Skeletal muscle satellite cell (primary cell): ENCODE measurements at regions not wholly inside any gene's neighbourhood (a gene's known extent, or its start where the extent isn't known, plus 50 kb on each side); places are given as distances from the start of the nearest gene placed in this dataset.
A peak's percentile ranks its signal among the peaks of the same experiment; 100 is the strongest.
"Not testable (repeated sequence)": the region's sequence is repeated elsewhere in the genome, so short reads cannot be mapped to it uniquely, and the experiment has no call there.

Experiments used
- H3K27me3 ChIP-seq: 2 replicates; pipeline ENCODE4 v1.7.0; 2013; ENCODE audit warnings: low read length; ENCODE audit not compliant: control insufficient read depth, insufficient read depth
- H3K36me3 ChIP-seq: 2 replicates; pipeline ENCODE4 v1.7.0; 2013; ENCODE audit warnings: mild to moderate bottlenecking, control low read depth, low read length; ENCODE audit not compliant: insufficient read depth
- H3K4me1 ChIP-seq: 2 replicates; pipeline ENCODE4 v1.7.0; 2013; ENCODE audit warnings: low read length; ENCODE audit not compliant: control insufficient read depth, insufficient read depth
- H3K4me2 ChIP-seq: 2 replicates; pipeline ENCODE4 v1.7.0; 2013; ENCODE audit warnings: mild to moderate bottlenecking, low read length
- H3K4me3 ChIP-seq: 2 replicates; pipeline ENCODE4 v1.7.0; 2013; ENCODE audit warnings: low read length
- H3K9ac ChIP-seq: 2 replicates; pipeline ENCODE4 v1.7.0; 2013; ENCODE audit warnings: mild to moderate bottlenecking, low read depth, low read length, moderate library complexity
- H3K9me3 ChIP-seq: replicated peaks from 2 replicates; pipeline ENCODE4 v1.7.0; 2013; ENCODE audit warnings: mild to moderate bottlenecking, control low read depth, low read length

DNA sequence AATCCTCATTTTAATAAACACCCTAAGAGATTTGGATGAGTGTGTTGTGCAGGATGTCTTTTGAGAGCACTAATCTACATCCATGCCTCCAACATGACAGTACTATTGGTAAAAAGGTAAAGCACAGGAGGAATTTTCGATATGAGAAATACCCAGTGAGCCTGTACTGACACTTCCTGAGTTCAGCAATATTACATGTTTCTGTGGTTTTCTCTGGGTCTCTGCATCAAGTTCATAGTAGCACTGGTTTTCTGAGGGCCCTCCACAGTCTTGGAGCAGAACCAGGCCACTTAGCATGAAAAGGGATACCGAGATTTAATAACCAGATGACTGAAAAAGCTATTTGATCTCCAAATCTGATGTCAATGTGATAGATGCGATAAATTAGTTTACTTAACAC, 524.1 kb downstream of the TMEM38B start:
- Histone ChIP-seq H3K4me2 (no peak overlapping the region), H3K4me1 (no peaks in the 10 kb centered on the region), H3K27me3 (no peaks in the 10 kb centered on the region), H3K9me3 (no peaks in the 10 kb centered on the region), H3K36me3 (no peaks in the 10 kb centered on the region), H3K4me3 (no peak overlapping the region), H3K9ac (no peak overlapping the region)

DNA sequence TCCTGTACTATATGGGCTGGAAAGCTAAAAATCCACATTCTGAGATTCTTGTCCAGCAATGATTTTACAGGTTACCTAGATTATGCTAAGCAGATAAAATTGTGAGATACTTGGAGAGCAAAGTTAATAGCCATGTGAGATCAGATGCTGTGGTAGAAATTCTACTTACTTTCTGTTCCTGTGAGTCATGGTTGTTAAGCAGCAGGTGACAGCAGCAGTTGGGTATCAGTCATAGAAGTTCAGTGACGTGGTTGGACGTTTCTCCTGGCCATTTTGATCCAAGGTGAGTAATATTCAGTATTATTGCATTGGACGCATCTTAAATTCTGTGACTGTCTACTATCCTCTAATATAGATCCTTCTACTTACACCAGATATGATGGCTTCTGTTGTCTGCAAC, 524.5 kb downstream of the TMEM38B start:
- Histone ChIP-seq H3K4me1 (no peaks in the 10 kb centered on the region), H3K4me3 (no peak overlapping the region), H3K4me2 (no peak overlapping the region), H3K36me3 (no peaks in the 10 kb centered on the region), H3K27me3 (no peaks in the 10 kb centered on the region), H3K9ac (no peak overlapping the region), H3K9me3 (no peaks in the 10 kb centered on the region)

DNA sequence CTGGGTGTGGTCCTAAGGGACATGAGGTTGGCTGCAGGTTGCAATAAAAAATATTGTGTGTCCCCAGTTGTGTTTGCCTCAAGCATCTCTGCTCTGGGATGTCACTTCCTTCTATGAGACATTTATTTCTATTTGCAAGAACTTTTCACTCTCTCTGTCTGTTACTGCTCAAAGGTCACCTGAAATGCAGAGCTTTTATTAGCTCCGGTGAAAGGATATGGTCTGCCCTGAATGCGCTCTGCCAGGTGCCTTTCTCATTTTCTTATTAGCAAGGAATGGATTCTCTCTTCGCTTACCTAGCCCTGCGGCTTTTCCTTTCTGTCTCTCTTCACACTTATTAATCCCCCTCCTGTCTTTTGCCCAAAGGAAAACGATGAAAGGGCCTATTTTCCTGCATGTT, 526.1 kb downstream of the TMEM38B start:
- H3K4me1 ChIP-seq = no peaks in the 10 kb centered on the region
- no peaks in the 10 kb centered on the region for H3K27me3 ChIP-seq
- H3K4me2 ChIP-seq = no peak overlapping the region
- H3K36me3 ChIP-seq = no peaks in the 10 kb centered on the region
- no peak overlapping the region for H3K4me3 ChIP-seq
- H3K9me3 ChIP-seq = no peaks in the 10 kb centered on the region
- no peak overlapping the region for H3K9ac ChIP-seq

DNA sequence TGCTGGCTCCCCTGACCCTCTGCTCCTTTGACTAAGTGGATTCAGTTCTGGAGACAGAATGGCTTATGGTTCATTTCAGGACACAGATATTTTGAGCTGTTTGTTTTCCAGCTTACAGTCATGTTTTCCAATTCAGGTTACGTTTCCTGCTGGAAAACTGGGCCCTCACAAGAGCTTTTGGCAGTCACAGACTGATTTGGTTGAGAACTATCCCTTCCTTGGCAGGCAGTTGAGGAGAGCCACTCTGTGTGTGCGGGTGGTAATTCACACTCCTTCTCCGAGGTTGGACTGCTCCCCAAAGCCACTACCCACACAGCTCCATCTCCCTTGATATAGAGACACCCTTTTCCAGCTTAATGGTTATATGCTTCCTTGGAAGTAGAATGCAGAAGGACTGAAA, 534.5 kb downstream of the TMEM38B start:
- Histone ChIP-seq H3K36me3 (no peaks in the 10 kb centered on the region), H3K4me3 (no peak overlapping the region), H3K4me1 (no peaks in the 10 kb centered on the region), H3K9ac (no peak overlapping the region), H3K27me3 (no peaks in the 10 kb centered on the region), H3K9me3 (no peaks in the 10 kb centered on the region), H3K4me2 (no peak overlapping the region)

DNA sequence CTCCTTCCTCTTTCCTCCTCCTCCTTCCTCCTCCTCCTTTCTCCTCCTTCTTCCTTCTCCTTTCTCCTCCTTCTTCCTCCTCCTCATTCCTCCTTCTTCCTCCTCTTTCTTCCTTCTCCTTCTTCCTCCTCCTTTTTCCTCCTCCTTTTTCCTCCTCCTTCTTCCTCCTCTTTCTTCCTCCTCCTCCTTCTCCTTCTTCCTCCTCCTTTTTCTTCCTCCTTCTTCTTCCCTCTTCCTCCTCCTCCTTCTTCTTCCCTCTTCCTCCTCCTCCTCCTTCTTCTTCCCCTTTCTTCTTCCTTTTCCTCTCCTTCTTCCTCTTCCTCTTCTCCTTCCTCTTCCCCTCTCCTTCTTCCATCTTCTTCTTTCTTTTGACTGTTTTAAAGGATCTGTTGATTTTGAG, 538.8 kb downstream of the TMEM38B start:
- no peak overlapping the region for H3K4me2 ChIP-seq
- H3K9me3 ChIP-seq = no peaks in the 10 kb centered on the region
- no peaks in the 10 kb centered on the region for H3K4me1 ChIP-seq
- H3K27me3 ChIP-seq = no peaks in the 10 kb centered on the region
- no peak overlapping the region for H3K4me3 ChIP-seq
- no peak overlapping the region for H3K9ac ChIP-seq
- H3K36me3 ChIP-seq = no peaks in the 10 kb centered on the region

DNA sequence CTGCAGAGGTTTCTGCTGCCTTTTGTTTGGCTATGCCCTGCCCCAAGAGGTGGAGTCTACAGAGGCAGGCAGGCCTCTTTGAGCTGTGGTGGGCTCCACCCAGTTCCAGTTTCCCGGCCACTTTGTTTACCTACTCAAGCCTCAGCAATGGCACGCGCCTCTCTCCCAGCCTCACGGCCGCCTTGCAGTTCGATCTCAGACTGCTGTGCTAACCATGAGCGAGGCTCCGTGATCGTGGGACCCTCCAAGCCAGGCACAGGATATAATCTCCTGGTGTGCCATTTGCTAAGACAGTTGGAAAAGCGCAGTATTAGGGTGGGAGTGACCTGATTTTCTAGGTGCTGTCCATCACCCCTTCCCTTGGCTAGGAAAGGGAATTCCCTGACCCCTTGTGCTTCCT, 566.6 kb downstream of the TMEM38B start:
- H3K4me1 ChIP-seq, H3K9me3 ChIP-seq, H3K27me3 ChIP-seq, H3K36me3 ChIP-seq, H3K4me3 ChIP-seq, H3K4me2 ChIP-seq, H3K9ac ChIP-seq: not testable (repeated sequence)

DNA sequence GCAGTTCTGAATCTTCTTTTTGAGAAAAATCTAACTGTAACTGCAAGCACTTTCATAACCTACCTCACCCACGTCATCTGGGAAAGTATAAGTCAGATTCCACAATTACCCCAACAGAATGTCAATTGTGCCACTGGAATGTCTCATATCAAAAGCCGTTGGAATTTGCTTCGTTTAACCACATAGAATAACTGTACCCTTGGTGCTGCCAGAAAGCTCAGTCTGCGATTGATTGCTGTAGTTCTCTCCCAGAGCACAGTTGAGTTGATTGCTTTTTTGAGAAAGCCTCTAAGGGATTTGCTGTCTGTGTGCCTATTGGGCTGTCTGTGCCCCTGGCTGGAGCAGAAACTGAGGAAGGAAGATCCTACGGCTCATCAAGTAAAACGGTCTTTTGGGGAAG, 583.6 kb downstream of the TMEM38B start:
- no peak overlapping the region for H3K9ac ChIP-seq
- H3K9me3 ChIP-seq = no peaks in the 10 kb centered on the region
- H3K4me3 ChIP-seq = no peak overlapping the region
- H3K4me2 ChIP-seq = no peak overlapping the region
- no peaks in the 10 kb centered on the region for H3K4me1 ChIP-seq
- H3K27me3 ChIP-seq = no peaks in the 10 kb centered on the region
- H3K36me3 ChIP-seq = no peaks in the 10 kb centered on the region

DNA sequence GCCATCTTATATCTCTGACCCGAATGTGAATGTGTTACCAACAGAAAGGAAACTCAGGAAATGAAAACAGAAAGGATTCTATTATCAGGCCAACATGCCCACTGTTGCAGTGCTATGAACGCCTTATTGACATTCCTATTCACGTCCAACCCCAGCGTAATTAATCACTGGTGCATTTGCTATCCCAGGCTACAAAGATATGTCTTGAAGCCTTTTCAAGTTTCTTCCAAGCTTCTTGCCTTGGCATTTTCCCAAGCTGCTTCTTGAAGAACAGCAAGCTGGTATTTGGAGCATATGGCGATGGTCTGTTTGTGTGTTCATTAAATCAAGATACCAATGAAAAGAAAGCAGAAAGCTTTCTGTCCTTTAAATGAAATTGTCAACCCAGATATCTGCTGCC, 579.2 kb upstream of the ZNF462 start:
- Histone ChIP-seq H3K4me3 (no peak overlapping the region), H3K4me1 (no peaks in the 10 kb centered on the region), H3K9me3 (no peaks in the 10 kb centered on the region), H3K9ac (no peak overlapping the region), H3K27me3 (no peaks in the 10 kb centered on the region), H3K4me2 (no peak overlapping the region), H3K36me3 (no peaks in the 10 kb centered on the region)

DNA sequence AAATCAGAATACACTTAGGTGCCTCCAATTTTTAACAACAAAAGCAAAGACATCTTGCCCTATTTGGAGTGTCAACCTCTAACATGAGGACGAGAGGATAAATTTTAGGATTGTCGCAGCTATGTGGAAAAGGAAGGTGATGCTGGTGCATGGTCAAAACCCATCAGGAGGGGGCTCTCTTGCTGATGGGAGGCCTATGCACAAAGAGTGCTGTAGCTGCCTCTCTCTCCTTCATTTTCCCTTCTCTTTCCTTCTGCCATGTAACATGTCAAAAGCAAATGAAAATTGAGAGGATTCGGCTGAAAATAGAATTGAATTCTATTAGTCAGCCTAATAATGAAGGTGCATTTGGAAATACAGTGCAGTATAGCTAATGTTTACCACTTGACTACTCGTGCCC, 578.7 kb upstream of the ZNF462 start:
- Histone ChIP-seq H3K4me1 (no peaks in the 10 kb centered on the region), H3K27me3 (no peaks in the 10 kb centered on the region), H3K36me3 (no peaks in the 10 kb centered on the region), H3K4me2 (no peak overlapping the region), H3K9me3 (no peaks in the 10 kb centered on the region), H3K4me3 (no peak overlapping the region), H3K9ac (no peak overlapping the region)

DNA sequence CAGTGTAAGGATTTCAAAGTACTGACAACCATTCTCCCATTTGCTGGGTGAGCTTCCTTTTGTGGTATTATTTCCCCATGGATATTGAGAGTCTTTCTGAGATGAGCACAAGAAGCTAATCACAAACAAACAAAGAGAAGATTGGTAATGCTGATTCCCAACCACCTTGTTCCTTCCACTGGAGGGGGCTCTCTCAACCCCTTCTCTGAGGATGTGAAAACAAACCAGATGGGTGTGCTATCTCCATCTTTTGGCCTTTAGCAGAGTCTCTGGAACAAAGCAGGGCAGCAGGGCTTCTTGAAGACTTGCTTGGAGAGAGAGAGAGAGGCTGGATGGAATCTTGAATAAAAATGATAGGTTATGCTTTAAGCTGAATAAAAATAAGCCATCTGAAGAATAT, 576.7 kb upstream of the ZNF462 start:
- H3K36me3 ChIP-seq = no peaks in the 10 kb centered on the region
- H3K9ac ChIP-seq = no peak overlapping the region
- H3K27me3 ChIP-seq = no peaks in the 10 kb centered on the region
- H3K4me1 ChIP-seq = no peaks in the 10 kb centered on the region
- H3K9me3 ChIP-seq = no peaks in the 10 kb centered on the region
- no peak overlapping the region for H3K4me3 ChIP-seq
- no peak overlapping the region for H3K4me2 ChIP-seq

DNA sequence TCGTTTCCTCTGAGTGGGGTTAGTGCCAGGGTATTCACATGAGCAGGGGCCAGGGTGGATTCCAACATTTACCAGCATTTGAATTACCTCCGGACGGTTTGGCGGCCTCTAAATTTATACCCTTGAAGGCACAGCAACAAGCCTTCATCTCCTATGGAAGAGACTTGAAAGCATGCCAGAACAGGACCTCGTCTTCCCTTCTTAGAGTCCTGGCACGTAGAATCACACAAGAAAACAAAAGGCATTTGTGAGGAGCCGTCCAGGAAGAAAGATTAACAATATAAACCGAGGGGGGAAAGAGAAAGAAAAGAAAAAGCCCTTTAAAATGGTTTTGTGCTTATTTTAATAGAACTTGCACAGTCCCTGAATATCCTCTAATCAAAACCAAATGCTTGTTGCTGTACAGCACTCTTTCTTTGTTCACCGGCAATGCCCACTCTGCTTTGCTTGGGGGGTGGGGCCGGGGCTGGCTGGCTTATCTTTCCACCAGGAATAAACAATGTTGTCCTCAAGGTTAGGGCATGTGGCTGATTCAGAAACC, 575.8 kb upstream of the ZNF462 start:
- Histone ChIP-seq H3K4me2 (peak overlapping the region; percentile 44), H3K9me3 (no peaks in the 10 kb centered on the region), H3K4me3 (no peak overlapping the region), H3K27me3 (no peaks in the 10 kb centered on the region), H3K4me1 (no peaks in the 10 kb centered on the region), H3K9ac (no peak overlapping the region), H3K36me3 (no peaks in the 10 kb centered on the region)

DNA sequence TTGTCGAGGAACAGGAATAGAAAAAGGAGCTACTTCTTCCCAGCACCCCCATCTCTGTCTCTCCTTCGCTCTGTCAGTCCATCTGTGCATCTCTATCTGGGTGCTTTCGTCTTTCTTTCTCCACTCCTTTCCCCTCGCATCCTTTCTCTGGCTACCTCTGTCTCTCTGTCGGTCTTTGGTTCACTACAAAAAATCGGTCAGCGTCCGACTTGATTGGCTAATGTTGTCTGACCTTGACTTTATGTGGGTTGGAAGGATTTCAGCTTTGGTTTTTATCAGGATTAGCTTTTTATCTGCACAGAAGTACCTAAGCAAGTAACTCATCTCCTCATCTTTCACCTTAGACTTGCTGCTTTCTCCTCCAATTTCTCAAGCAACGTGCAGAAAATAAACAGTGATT, 575.2 kb upstream of the ZNF462 start:
- H3K4me1 ChIP-seq = no peaks in the 10 kb centered on the region
- no peak overlapping the region for H3K4me3 ChIP-seq
- H3K9ac ChIP-seq = no peak overlapping the region
- no peak overlapping the region for H3K4me2 ChIP-seq
- no peaks in the 10 kb centered on the region for H3K27me3 ChIP-seq
- H3K36me3 ChIP-seq = no peaks in the 10 kb centered on the region
- H3K9me3 ChIP-seq = no peaks in the 10 kb centered on the region
